A673 (cell line): ENCODE measurements at regions not wholly inside any gene's neighbourhood (a gene's known extent, or its start where the extent isn't known, plus 50 kb on each side); places are given as distances from the start of the nearest gene placed in this dataset.

Experiments
- CTCF ChIP-seq: fragments of 300-800, 200-600 bp; sonication (generic); conservative IDR thresholded peaks from 2 replicates; pipeline ENCODE4 v1.5.1; 2017; ENCODE audit warnings: low read depth, mild to moderate bottlenecking, antibody characterized with exemption, low read length, moderate library complexity, mixed read lengths
- EZH2 ChIP-seq: fragments of 200-600 bp; sonication (generic); IDR thresholded peaks from 2 replicates; pipeline ENCODE4 v1.6.1; 2017; ENCODE audit warnings: borderline replicate concordance, low read depth, mild to moderate bottlenecking, mixed read lengths, antibody characterized with exemption, low read length; ENCODE audit not compliant: poor library complexity, severe bottlenecking

- TF ChIP-seq CTCF (no peak), EZH2 (no peak)
Observed at GRCh38 chr22:48796310-48797015, 1031.2 kb downstream of the BRD1 start.
